Stimulated activated naive CD8-positive, alpha-beta T cell treated with anti-CD3 and anti-CD28 coated beads, Interleukin-15, Interleukin-2, amounts not matched to agents 100 ng/mL and 50 ng/mL, for 24 hours (primary cell): ENCODE measurements at regions not wholly inside any gene's neighbourhood (a gene's known extent, or its start where the extent isn't known, plus 50 kb on each side); places are given as distances from the start of the nearest gene placed in this dataset.

Experiments
- H3K27ac Mint-ChIP-seq: one replicate; pipeline ENCODE4 v1.8.0; 2021; ENCODE audit warnings: mild to moderate bottlenecking, mixed read lengths
- H3K27me3 Mint-ChIP-seq: one replicate; pipeline ENCODE4 v1.8.0; 2021; ENCODE audit warnings: mixed read lengths
- H3K36me3 Mint-ChIP-seq: one replicate; pipeline ENCODE4 v1.8.0; 2021; ENCODE audit warnings: low read depth, mixed read lengths
- H3K4me1 Mint-ChIP-seq: one replicate; pipeline ENCODE4 v1.8.0; 2021; ENCODE audit warnings: low read depth, mixed read lengths
- H3K4me3 Mint-ChIP-seq: one replicate; pipeline ENCODE4 v1.8.0; 2021; ENCODE audit warnings: mild to moderate bottlenecking, mixed read lengths
- H3K9me3 Mint-ChIP-seq: one replicate; pipeline ENCODE4 v1.8.0; 2021; ENCODE audit warnings: mixed read lengths

DNA sequence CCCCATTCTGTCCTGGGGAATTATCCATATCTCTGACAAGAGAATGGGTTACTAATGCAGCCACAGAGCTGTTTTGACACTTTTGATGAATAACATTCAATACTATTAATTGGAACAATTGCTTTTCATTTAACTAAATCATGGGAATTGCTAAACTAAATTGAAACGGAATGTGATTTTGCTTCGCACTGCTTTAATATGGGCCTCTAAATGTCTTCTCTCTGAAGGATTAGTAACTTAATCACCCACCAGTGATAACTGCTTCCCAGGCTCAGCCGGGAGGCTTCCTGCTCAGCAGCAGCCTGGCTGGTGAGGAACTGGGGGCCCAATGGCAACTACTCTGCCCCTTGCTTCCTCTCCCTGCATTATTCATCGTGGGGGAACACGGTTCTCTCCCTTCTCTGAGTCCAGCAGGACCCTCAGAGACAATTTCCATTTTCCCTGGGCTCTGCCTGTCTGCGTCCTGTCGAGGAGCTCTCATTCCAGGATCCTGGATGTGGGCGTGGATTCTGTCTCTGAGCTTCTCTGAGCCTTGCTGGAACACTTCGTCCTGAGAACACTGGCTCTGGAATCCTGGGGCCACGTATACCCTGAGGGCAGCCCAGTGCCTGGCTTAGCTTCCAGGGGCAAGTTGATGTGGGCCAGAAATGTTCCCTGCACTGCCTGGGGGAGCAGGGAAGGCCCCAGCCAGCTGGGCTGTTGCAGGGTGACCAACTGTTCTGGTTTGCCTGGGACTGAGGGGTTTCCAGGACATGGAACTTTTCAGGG is 308.9 kb downstream of the DHX35 start:
- H3K36me3 Mint-ChIP-seq: no peaks in the 10 kb centered on the region
- no peaks in the 10 kb centered on the region for H3K4me1 Mint-ChIP-seq
- H3K4me3 Mint-ChIP-seq: no peak overlapping the region
- no peak overlapping the region for H3K27ac Mint-ChIP-seq
- H3K9me3 Mint-ChIP-seq: no peaks in the 10 kb centered on the region
- no peaks in the 10 kb centered on the region for H3K27me3 Mint-ChIP-seq

DNA sequence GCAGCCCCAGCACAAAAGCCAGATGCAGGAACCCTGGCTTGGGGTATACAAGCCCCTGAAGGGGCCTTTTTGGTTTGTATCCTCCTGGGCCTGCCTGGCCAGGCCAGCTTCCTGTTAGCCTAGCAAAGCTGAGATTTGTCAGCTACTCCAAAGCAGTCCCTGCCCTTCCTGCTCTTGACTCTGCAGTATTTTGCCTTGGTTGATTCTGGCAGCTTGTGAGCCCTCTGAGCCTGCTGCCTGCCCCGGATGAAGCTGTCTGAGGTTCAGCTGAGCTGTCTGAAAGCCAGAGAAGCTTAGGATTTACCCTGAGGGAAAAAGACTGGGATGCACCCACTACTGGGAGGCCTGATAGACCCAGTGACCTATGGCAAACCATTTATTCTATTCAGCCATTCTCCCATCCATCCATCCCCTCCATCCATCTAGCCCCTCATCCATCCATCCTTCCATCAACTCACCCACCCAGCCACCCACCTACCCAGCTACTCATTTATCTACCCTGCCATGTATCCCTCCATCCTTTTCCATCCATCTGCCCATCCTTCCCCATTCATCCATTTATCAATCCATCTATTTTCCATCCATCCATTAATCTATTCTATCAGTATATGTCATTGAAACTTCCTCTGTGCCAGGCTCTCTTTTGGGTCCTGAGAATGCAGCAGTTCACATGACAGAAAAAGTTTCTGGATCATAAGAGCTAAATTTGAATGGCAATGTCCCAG is 307.5 kb downstream of the DHX35 start:
- no peak overlapping the region for H3K27ac Mint-ChIP-seq
- H3K27me3 Mint-ChIP-seq: no peaks in the 10 kb centered on the region
- no peaks in the 10 kb centered on the region for H3K4me1 Mint-ChIP-seq
- no peak overlapping the region for H3K4me3 Mint-ChIP-seq
- no peaks in the 10 kb centered on the region for H3K9me3 Mint-ChIP-seq
- H3K36me3 Mint-ChIP-seq: no peaks in the 10 kb centered on the region

DNA sequence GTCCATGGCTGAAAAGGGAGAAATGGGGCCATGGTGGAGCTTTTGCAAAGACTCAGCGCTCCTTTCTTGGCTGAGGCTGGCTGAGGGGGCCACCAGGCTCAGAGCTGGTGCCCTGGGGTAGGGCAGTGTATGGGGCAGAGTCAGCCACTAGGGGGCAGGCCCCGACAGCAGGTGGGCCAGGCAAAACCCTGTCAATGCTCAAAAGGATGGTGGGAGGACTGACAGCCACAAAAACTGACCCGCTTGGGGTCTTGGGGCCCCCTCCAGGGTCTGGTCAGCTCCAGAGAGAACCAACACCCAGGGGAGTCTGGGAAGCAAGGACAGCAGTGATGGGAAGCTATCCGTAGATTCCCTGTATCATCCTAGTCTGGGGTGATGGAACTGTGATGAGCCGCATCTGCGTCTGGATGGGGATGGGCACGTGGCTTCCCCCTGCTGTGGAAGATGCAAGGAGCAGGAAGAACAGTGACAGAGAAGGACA is 306.9 kb downstream of the DHX35 start:
- H3K27ac Mint-ChIP-seq: no peak overlapping the region

DNA sequence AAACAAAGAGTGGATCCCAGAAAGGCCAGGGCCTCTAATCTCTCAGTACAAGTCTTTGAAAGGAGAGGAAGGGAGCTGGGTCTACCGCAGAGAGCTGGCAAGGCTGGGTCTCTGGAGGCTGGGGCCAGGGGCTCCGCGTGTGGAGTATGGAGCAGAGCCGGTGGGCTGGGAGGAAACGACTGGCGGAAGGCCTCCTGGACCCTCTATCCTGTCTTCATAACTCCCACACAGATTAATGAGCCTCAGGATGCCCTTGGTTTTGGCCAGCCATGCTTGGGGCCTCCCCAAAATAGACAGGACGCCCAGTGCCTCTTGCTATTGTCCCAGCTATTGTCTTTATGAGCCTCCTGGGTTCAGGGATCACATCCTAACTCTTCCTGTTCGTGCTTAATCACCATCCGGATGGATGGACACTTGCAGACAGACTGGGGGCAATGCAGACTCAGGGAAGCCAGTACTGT is 306.4 kb downstream of the DHX35 start:
- H3K9me3 Mint-ChIP-seq: no peaks in the 10 kb centered on the region
- no peak overlapping the region for H3K27ac Mint-ChIP-seq
- H3K27me3 Mint-ChIP-seq: no peaks in the 10 kb centered on the region
- H3K4me1 Mint-ChIP-seq: no peaks in the 10 kb centered on the region
- H3K4me3 Mint-ChIP-seq: no peak overlapping the region
- H3K36me3 Mint-ChIP-seq: no peaks in the 10 kb centered on the region

More for the DNA sequence above, 306.9 kb downstream of the DHX35 start:
- no peaks in the 10 kb centered on the region for H3K9me3 Mint-ChIP-seq
- no peaks in the 10 kb centered on the region for H3K36me3 Mint-ChIP-seq
- no peaks in the 10 kb centered on the region for H3K27me3 Mint-ChIP-seq
- no peaks in the 10 kb centered on the region for H3K4me1 Mint-ChIP-seq
- H3K4me3 Mint-ChIP-seq: no peak overlapping the region

DNA sequence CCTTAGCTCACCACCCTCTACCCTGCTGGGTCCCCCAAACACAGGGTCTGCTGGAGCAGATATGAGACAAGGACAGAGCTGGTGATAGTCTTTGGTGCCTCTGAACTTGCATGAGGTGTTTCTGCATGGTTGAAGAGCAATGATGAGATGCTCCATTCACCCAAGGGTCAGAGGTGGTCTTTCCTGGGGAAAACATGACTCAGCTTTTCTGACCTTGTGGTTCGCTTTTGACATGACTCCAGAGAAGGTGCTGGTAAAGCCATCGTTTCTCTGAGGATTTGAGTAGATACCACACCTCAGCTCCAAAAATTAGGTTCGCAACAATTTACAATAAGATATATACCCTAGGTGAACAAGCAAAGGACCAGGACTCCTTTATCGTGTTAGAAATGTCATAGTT is 304.8 kb downstream of the DHX35 start:
- H3K27me3 Mint-ChIP-seq: peaks cover 8% of the 10 kb centered on the region
- H3K36me3 Mint-ChIP-seq: no peaks in the 10 kb centered on the region
- H3K27ac Mint-ChIP-seq: no peak overlapping the region
- no peak overlapping the region for H3K4me3 Mint-ChIP-seq
- no peaks in the 10 kb centered on the region for H3K9me3 Mint-ChIP-seq
- H3K4me1 Mint-ChIP-seq: no peaks in the 10 kb centered on the region

DNA sequence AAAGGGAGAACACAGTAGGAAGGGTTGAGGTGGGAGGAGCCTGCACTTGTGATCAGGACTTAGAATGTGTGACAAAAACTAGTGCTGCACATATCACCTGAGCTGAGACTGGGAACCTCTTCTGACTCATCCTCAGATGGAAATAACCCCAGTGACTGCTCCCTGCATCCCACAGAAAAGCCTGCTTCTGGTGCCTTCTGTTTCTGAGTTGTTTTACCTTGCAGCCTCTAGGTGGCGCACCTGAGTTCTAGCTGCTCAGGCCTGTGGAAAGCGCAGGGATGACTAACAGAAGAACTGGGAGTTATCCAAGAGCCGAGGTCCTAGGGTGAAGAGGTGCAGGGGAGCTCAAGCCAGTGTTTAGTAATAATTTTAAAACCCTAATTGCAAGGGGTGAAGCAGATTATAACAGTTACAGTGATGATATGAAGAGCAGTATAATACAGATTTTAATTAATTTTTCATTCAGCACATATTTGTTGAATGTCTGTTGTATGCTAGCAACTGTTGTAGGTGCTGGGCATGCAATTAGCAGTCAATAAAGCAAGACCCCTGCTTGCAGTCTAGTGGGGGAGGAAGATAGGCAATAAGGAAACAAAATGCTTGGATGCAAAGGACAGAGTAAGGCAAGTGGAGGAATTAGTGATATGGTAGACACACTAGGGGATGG is 302.5 kb downstream of the DHX35 start:
- Mint-ChIP-seq H3K36me3 (no peaks in the 10 kb centered on the region), H3K27ac (no peak overlapping the region)

DNA sequence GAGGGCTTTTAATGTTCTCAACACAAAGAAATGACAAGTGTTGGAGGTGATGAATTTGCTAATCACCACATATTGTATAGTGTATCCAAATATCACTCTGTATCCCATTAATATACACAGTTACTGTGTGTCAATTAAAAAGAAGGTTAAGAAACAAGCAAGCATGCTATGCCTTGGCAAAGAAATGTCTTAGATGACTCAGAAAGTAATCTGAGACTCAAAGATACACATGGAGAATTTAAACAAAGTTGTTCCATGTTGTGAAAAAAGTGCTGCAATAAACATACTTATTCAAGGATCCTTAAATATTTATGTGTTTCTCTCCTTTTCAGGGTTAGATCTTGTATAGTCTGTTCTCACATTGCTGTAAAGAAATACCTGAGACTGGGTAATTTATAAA is 300.9 kb downstream of the DHX35 start:
- no peak overlapping the region for H3K4me3 Mint-ChIP-seq
- H3K4me1 Mint-ChIP-seq: no peaks in the 10 kb centered on the region
- H3K9me3 Mint-ChIP-seq: no peaks in the 10 kb centered on the region
- no peak overlapping the region for H3K27ac Mint-ChIP-seq
- no peaks in the 10 kb centered on the region for H3K36me3 Mint-ChIP-seq
- H3K27me3 Mint-ChIP-seq: peaks cover 8% of the 10 kb centered on the region

More for the DNA sequence above, 302.5 kb downstream of the DHX35 start:
- Mint-ChIP-seq H3K4me3 (no peak overlapping the region), H3K27me3 (peaks cover 8% of the 10 kb centered on the region), H3K9me3 (no peaks in the 10 kb centered on the region), H3K4me1 (no peaks in the 10 kb centered on the region)

DNA sequence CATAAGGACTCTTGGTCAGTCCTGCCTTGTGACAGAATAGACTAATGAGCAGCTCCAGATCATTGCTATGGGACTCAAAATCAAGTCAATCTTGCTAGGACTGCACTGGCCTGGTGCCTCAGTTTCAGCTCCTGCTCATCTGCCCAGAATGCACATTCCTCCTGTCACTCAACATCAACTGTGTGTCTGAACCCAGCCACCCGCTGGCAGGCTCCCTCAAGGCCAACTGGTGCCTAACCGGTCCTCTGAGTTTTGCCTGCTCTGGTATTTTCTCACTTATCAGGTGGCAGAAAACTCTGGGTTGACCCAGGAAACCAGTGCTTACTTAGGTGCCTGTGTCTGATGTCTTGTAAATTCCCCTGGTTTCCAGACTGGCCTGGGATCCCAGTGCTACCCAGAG is 297.7 kb downstream of the DHX35 start:
- H3K36me3 Mint-ChIP-seq: no peaks in the 10 kb centered on the region
- peaks cover 8% of the 10 kb centered on the region for H3K27me3 Mint-ChIP-seq
- no peak overlapping the region for H3K4me3 Mint-ChIP-seq
- H3K9me3 Mint-ChIP-seq: no peaks in the 10 kb centered on the region
- no peak overlapping the region for H3K27ac Mint-ChIP-seq
- H3K4me1 Mint-ChIP-seq: no peaks in the 10 kb centered on the region

DNA sequence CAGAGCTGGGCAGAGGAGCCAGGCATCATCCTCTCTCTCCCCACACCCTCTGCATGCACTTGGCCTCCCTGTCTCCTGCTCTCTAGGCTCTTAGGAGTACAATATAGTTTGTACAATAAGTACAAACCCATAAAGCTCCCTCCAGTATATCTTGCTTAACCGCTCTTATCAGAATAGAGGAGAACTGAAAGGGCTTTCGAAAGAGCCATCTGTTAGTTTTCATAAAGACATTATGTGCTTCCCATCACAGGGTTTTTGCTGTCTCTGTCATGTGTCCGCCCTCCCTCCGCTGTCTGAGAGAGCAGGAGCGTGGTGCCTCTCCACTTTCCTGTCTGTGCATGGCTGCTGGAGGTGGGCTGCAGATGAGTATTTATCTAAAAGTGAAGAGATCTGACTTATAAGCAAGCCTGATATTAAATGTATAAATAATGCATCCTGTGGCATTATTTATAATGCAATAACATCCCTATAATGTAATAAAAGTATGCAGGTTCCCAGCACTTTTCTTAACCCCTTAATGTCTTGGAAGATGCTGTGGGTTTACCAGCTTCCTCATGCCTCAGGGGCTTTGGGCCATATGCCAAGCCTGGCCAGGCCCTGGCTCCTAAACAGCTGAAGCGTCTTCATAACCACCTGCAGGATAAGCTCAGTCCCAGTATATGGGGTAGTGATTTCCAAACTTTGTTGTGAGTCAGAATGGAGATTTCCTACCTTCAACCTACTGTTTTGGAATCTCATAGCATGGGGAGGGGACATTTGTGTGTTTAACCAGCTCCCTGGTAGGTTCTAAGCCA is 297.1 kb downstream of the DHX35 start:
- H3K27me3 Mint-ChIP-seq: peaks cover 8% of the 10 kb centered on the region
- H3K4me1 Mint-ChIP-seq: no peaks in the 10 kb centered on the region
- no peaks in the 10 kb centered on the region for H3K9me3 Mint-ChIP-seq
- no peak overlapping the region for H3K4me3 Mint-ChIP-seq
- no peaks in the 10 kb centered on the region for H3K36me3 Mint-ChIP-seq
- H3K27ac Mint-ChIP-seq: no peak overlapping the region

DNA sequence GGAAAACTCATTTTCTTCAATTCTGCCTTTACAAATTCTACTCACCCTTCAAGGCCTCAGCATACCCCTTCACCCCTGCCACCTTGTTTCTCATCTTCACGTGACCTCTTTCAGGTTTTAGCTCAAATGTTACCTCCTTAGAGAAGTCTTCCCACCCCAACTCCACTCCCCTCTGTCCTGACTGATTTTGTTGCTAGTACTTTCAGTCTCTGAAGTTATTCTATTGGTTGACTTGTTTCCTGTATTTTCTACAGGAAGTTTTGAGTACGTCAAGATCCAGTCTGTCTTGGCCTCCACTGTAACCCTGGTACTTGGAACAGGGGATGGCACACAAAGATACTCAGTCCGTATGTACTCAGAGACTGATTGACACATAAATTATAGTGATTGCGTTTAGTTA is 296.1 kb downstream of the DHX35 start:
- H3K27ac Mint-ChIP-seq: no peak overlapping the region
- H3K4me3 Mint-ChIP-seq: no peak overlapping the region
- H3K27me3 Mint-ChIP-seq: peaks cover 5% of the 10 kb centered on the region
- no peaks in the 10 kb centered on the region for H3K36me3 Mint-ChIP-seq
- H3K4me1 Mint-ChIP-seq: no peaks in the 10 kb centered on the region
- no peaks in the 10 kb centered on the region for H3K9me3 Mint-ChIP-seq

DNA sequence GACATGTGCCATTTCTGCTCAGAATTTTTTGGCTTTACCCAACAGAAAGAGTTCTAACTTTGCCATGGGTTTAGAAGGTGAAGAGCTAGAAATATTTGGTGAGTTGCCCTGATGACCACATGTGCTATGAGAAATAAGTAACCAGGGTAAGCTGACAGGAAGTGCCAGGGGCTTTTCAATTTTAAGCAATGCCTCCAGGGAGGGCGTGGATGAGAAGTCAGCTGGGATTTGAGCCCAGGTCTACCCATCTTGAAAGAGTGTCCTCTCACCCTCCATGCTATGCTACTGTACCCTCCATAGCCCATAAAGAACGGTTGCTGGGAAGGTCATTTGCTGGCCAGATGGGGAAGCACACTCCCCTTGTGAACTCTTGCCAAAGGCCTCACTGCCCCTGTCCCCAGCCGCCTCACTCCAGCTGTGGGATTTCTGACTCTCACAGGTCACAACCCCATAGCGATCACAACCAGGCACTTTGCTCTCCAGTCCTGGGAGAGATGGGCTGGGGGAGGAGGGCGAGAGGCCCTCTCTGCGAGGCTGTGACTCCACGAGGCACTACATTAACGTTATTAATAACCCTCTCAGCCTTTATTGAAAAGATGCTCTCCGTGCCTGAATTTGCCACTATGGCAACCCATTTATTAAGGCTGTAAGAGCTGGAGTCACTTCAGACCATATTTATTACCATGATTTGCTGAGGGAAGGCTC is 291.1 kb downstream of the DHX35 start:
- Mint-ChIP-seq H3K27ac (no peak overlapping the region), H3K4me3 (no peak overlapping the region), H3K36me3 (no peaks in the 10 kb centered on the region), H3K4me1 (no peaks in the 10 kb centered on the region), H3K9me3 (no peaks in the 10 kb centered on the region), H3K27me3 (no peaks in the 10 kb centered on the region)

DNA sequence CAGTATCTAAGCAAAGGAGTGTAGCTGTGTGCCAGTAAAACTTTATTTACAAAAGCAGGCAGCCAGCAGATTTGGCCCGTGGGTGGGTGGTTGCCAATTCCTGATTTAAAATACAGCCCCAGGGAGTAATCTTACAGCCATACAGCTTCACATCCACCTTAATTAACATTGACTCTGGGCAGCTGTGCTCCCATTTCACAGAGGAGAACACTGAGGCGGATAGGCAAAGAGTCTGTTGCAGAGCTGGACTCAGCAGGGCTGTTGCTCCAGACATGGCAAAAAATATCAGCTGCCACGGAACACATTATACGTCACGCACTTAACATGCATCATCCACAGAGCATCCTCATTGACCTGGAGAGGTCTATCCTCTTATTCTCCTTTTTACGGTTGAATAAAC is 289.9 kb downstream of the DHX35 start:
- Mint-ChIP-seq H3K4me3 (no peak overlapping the region), H3K27ac (no peak overlapping the region), H3K9me3 (no peaks in the 10 kb centered on the region), H3K27me3 (no peaks in the 10 kb centered on the region), H3K36me3 (no peaks in the 10 kb centered on the region), H3K4me1 (no peaks in the 10 kb centered on the region)

DNA sequence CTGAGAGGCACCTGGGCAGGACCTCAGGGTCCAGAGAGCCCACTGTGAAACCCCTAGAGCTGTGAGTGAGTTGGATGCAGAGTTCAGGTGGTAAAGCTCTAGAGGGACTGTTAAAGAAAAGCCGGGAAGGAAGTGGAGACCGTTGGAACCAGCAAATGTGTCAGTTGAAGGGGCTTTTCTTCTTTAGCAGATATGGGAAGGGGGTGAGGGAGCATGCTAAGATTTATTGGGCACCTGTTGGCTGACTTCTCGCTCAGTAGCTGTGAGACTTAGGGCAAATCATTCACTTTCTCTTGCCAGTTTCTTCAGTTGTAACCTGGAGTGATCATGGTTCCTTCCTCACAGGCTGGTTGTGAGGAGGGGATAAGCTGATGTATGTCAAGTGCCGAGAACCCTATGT is 287.7 kb downstream of the DHX35 start:
- H3K4me3 Mint-ChIP-seq: no peak overlapping the region
- H3K27me3 Mint-ChIP-seq: no peaks in the 10 kb centered on the region
- peaks cover 7% of the 10 kb centered on the region for H3K4me1 Mint-ChIP-seq
- no peak overlapping the region for H3K27ac Mint-ChIP-seq
- H3K9me3 Mint-ChIP-seq: no peaks in the 10 kb centered on the region
- no peaks in the 10 kb centered on the region for H3K36me3 Mint-ChIP-seq

DNA sequence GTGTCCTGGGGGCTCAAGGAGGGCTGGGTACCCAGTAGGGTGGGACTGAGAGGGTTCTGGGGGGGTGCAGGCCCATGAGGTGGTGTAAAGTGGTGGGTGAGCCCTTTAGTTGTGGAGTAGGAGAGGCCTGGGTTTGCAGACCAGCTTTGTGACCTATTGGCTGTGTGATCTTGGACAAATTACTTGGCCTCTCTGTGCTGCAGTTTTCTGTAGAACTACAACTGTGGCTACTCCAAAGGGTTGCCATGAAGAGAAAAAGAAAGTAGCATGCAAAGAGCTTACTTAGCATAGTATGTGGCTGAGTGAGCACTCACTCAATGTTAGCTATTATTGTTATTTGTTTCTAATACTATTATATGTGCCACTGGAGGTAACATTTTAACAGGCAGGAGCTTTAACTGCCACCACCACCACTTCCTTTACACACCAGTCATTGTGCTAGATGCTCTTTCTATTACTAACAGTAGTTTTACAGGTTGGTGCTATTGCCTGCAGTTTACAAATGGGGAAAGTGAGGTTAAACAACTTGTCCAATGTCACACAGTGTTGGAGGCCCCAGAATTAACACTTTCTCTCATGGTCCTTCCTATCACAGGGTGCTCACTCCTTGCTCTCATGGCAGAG is 286.8 kb downstream of the DHX35 start:
- peaks cover 7% of the 10 kb centered on the region for H3K4me1 Mint-ChIP-seq
- H3K9me3 Mint-ChIP-seq: no peaks in the 10 kb centered on the region
- H3K27me3 Mint-ChIP-seq: no peaks in the 10 kb centered on the region
- H3K36me3 Mint-ChIP-seq: no peaks in the 10 kb centered on the region
- H3K4me3 Mint-ChIP-seq: no peak overlapping the region
- no peak overlapping the region for H3K27ac Mint-ChIP-seq
